Stimulated activated CD8-positive, alpha-beta memory T cell treated with anti-CD3 and anti-CD28 coated beads, Interleukin-4, amount 100 ng/mL, for 4 hours (primary cell): ENCODE measurements at regions not wholly inside any gene's neighbourhood (a gene's known extent, or its start where the extent isn't known, plus 50 kb on each side); places are given as distances from the start of the nearest gene placed in this dataset.
"Not testable (repeated sequence)": the region's sequence is repeated elsewhere in the genome, so short reads cannot be mapped to it uniquely, and the experiment has no call there.

ENCODE experiments used
- DNase-seq, 2 donors: peaks; one replicate each; pipeline ENCODE4 v3.0.0-alpha.2; 2020; ENCODE audit warnings: low read depth in 2 of 2, low spot score in 1 of 2

DNA sequence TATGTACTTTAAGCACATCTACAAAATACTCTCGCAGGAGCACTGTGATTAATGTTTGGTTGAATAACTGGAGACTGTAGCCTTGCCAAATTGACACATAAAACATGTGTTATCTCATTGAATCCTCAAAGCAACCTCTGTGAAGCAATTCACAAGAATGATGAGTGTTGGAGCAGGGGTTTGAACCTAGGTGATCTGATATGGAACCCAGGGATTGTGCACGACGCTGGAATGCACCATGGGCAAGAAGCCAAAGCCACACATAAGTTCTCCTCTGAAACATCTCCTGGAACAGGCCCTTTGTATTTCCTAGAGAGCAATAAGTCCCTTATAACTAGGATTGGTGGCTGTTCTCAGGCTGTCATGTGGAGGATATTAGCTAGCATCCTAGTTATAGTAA lies 124.6 kb upstream of the IVNS1ABP start:
- no peak for DNase-seq

- no peak for DNase-seq
Measured at GRCh38 chr1:185440877-185441276, 123.8 kb upstream of the IVNS1ABP start.

GRCh38 chr1:185439727-185440415 lies 122.8 kb upstream of the IVNS1ABP start:
- no peak for DNase-seq

GRCh38 chr1:185438936-185439335 lies 121.9 kb upstream of the IVNS1ABP start:
- no peak for DNase-seq

- no peak for DNase-seq
Measured at GRCh38 chr1:185435696-185436379, 118.8 kb upstream of the IVNS1ABP start.

DNA sequence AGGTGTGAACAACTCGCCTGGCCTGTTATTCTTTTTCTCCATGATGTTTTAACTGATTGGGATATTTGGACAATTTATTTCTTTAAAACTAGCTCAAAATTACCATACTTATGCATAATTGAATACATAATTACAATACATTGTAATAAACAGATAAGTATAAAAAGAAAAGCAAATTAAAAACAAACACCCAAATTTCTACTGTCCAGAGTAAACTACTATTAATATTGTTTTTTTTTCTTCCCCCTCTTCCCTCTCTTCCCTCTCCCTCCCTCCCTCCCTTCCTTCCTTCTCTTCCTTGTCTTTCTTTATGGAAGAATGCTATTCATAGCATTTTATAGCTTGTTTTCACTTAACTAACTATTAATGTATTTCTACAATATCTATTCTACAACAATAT lies 117.7 kb upstream of the IVNS1ABP start:
- DNase-seq: no peak

DNA sequence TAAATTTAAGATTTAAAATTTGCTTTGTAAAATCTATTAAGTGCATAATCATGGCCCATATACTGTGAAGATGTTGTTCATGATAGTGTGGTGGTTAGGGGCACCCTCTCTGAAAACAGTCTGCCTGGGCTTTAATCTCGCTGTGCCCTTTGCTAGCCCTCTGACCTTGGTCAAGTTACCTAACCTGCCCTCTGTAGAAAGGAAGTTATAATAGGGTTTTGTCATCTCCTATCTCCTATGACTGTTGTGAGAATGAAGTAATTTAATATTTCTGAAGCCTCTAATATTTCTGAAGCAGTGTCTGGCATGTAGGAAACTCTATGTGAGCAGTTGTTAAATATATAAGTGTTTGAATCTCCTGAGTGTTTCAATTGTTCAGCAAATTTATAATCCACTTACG lies 116.6 kb upstream of the IVNS1ABP start:
- DNase-seq: no peak

GRCh38 chr1:185432948-185433347 lies 115.9 kb upstream of the IVNS1ABP start:
- DNase-seq: no peak

GRCh38 chr1:185431612-185432011 lies 114.6 kb upstream of the IVNS1ABP start:
- no peak for DNase-seq

DNA sequence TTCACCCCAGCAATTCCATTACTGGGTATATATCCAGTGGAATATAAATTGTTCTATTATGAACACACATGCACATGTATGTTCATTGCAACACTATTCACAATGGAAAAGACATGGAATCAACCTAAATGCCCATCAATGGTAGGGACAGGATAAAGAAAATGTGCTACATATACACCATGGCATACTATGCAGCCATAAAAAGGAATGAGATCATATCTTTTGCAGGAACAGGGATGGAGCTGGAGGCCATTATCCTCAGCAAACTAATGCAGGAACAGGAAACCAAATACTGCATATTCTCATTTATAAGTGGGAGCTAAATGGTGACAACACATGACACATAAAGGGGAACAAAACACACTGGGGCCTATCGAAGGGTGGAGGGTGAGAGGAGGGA lies 112.6 kb upstream of the IVNS1ABP start:
- not testable (repeated sequence) for DNase-seq

DNA sequence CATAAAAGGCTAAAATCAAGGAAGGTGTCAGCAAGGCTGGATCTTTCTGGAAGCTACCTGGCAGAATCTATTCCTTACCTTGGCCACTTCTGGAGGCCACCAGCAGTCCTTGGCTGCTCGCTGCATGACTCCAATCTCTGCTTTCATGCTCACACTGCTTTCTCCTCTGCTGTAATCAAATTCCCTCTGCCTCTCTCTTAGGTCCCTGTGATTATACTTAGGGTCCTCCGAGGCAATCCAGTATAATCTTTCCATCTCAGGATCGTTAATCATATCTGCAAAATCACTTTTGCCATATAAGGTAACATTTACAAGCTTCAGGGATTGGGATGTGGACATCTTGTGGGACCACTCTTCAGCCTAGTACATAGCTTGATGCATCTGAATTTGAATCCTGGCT lies 110.7 kb upstream of the IVNS1ABP start:
- no peak for DNase-seq

DNA sequence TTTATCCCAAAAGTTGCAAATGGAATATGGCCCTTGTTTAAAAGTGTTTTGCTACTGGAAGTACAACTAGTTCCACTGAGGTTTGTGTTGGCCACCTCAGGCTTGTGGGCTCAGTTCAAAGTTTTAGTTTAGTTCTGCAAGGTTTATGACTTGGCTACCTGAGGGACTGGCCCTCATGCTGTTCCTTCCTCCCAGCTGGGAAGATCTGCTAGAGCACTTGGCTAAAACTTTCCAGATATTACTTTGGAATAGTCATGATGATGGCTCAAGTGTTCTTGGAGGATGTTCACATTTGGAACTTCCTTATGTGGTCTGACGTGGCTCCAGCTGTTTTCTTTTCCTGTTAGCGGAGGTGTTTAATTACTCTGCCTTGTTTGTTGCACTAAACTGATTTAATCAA lies 110.2 kb upstream of the IVNS1ABP start:
- no peak for DNase-seq

- DNase-seq: no peak
Measured at GRCh38 chr1:185426848-185427247, 109.8 kb upstream of the IVNS1ABP start.

DNA sequence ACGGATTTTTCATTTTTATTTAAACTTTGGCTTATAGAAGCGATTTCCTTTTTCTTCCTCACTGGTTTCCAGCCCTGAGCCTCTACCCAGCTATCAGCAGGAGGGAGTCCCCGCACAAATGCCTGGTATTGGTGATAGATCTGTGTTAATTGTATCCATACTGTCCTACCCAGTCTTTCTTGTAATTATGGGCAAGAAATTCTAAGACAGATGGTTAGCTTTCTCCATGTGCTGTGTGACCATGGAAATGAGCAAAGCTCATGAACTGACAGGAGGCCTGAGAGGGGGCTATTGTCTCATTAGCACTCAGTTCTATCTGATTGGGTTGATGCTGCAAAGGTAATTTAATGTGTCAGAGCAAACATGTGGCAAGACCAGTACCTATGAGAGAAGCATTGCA lies 108.1 kb upstream of the IVNS1ABP start:
- DNase-seq: no peak

DNA sequence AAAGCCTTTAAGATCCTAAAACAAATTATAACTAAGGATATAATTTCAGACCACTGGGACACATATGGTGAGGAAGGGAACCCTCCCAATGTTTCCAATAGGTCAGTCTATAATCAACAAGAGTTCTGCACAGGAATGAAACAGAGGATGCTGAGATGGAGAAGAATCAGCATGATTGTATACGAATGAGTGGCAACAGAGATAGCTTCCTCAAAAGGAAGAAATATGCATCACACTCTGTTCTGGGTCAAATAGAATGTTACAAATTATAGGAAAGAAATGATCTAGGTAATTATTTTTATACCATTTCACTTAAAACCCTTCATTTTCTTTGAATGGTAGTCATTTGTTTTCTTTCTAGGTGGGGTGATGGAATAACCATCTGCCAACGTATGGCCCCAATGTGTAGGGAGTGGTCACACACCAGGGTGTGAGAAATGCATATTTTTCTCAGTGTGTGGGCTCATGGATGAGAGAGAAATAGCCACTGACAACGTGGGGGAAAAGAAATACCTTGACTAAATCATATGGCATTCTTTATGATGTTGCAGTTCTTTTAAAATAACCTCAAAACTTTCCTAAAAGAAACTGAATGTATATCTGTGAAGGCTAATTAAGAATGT lies 104.6 kb upstream of the IVNS1ABP start:
- DNase-seq: no peak

- no peak for DNase-seq
Measured at GRCh38 chr1:185420588-185421081, 103.6 kb upstream of the IVNS1ABP start.

DNA sequence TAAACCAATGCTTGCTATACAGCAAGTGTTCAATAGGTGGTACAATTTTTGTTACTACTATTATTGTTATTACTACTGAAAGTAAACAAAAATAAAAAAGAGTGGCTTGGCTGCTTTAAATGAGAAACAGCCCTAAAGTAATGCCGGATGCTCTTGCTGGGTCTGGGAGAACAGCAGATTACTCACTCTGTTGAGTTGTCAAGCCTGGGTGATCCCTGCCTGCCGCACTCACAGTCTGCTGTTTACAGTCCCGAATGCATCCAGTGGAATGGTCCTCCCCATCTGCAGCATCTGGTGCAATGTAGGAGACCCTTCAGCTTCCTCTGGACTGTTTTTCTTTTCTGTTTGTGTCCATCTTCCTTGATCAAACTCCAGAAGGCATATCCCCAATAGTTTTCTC lies 102.7 kb upstream of the IVNS1ABP start:
- no peak for DNase-seq

DNA sequence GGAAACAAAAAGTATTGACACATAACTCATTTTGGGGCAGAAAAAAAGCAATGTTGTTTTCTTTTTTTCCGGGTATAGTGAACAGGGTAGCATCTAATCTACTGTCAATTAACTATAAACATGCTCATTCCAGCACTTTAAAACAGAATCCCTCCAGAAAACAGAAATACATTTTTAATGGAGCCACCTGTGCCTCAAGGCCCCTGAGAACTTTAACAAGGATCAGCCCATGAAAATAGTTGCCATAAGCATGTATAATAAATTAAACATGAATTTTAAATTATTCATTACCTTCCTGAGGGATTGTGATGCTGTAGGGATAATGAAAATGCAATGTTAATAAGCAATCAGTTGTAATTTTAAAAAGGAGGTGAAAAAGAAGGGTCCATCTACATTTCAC lies 101.4 kb upstream of the IVNS1ABP start:
- no peak for DNase-seq

DNA sequence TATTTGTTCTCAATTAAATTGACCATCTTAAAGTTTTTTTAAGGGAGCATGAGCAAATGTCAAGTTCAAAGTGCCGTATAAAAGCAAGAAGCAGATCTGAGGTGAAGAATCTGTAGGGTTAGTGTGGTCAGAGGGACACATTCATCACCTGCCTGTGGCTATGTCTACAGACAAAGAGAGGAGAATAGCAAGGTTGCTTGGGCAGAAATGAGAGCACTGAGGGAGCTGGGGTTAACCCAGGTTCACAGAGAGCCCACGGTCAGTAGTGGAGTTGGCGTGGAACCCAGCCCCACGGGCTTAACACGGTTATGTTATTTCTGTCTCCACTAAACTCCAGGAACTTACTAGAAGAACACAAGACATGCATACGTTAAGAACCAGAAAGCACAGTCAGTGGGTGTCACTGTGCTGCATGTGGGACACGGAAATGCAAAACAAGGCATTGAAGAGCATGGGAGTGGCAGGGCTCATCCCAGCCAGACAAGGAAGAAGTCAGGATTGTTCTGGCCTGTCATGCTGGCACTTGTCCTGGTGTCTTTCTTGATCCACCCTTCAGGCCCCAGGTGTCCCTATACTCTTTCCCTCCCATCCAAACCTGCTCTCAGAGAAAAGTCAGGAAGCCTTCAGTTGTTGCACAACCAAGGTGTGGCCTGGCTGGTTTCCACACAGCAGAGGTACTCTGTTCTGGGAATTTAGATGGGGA lies 95.5 kb upstream of the IVNS1ABP start:
- no peak for DNase-seq

- DNase-seq: no peak
Measured at GRCh38 chr1:185409763-185410528, 92.9 kb upstream of the IVNS1ABP start.

- DNase-seq: no peak
Measured at GRCh38 chr1:185409345-185409744, 92.3 kb upstream of the IVNS1ABP start.
